Activated CD8-positive, alpha-beta memory T cell treated with anti-CD3 and anti-CD28 coated beads for 48 hours (primary cell): ENCODE measurements at regions not wholly inside any gene's neighbourhood (a gene's known extent, or its start where the extent isn't known, plus 50 kb on each side); places are given as distances from the start of the nearest gene placed in this dataset.

Source experiments
- DNase-seq, 3 experiments: peaks; one replicate each; pipeline ENCODE4 v3.0.0-alpha.2; 2020; ENCODE audit warnings: low read depth in 2 of 3, low spot score in 2 of 3

- no peak for DNase-seq
Measured at GRCh38 chr17:33403194-33403593, 110.1 kb upstream of the ASIC2 start.

- no peak for DNase-seq
Measured at GRCh38 chr17:33404070-33404819, 111.2 kb upstream of the ASIC2 start.

- no peak for DNase-seq
Measured at GRCh38 chr17:33416131-33416530, 123.0 kb upstream of the ASIC2 start.

- no peak for DNase-seq
Measured at GRCh38 chr17:33421933-33422332, 128.8 kb upstream of the ASIC2 start.

GRCh38 chr17:33433581-33433980 is 140.5 kb upstream of the ASIC2 start:
- no peak for DNase-seq

GRCh38 chr17:33434841-33435240 is 141.7 kb upstream of the ASIC2 start:
- no peak for DNase-seq

GRCh38 chr17:33435721-33436301 is 142.7 kb upstream of the ASIC2 start:
- no peak for DNase-seq

- DNase-seq, result no peak
Measured at GRCh38 chr17:33436321-33436720, 143.2 kb upstream of the ASIC2 start.

- no peak for DNase-seq
Measured at GRCh38 chr17:33438139-33438538, 145.0 kb upstream of the ASIC2 start.

GRCh38 chr17:33438578-33438977 is 145.5 kb upstream of the ASIC2 start:
- DNase-seq, result no peak

GRCh38 chr17:33442320-33442719 is 149.2 kb upstream of the ASIC2 start:
- DNase-seq, result no peak

GRCh38 chr17:33444731-33445130 is 151.6 kb upstream of the ASIC2 start:
- no peak for DNase-seq

GRCh38 chr17:33447090-33447489 is 154.0 kb upstream of the ASIC2 start:
- DNase-seq, result no peak

- DNase-seq, result no peak
Measured at GRCh38 chr17:33451221-33451620, 158.1 kb upstream of the ASIC2 start.

GRCh38 chr17:33457477-33457876 is 164.4 kb upstream of the ASIC2 start:
- no peak for DNase-seq

- no peak for DNase-seq
Measured at GRCh38 chr17:33459078-33459940, 166.2 kb upstream of the ASIC2 start.

GRCh38 chr17:33460781-33461450 is 167.8 kb upstream of the ASIC2 start:
- DNase-seq, result no peak

- DNase-seq, result no peak
Measured at GRCh38 chr17:33463887-33464286, 170.8 kb upstream of the ASIC2 start.

GRCh38 chr17:33464669-33465280 is 171.7 kb upstream of the ASIC2 start:
- no peak for DNase-seq

GRCh38 chr17:33469421-33469820 is 176.3 kb upstream of the ASIC2 start:
- DNase-seq, result no peak

GRCh38 chr17:33469911-33470310 is 176.8 kb upstream of the ASIC2 start:
- DNase-seq, result no peak
